ENCODE measurements at regions not wholly inside any gene's neighbourhood (a gene's known extent, or its start where the extent isn't known, plus 50 kb on each side); places are given as distances from the start of the nearest gene placed in this dataset. TPM values are rescaled to one million over a fixed set of nuclear protein-coding genes. Genes with fewer than 3 reads are reported as not detected.

DNA sequence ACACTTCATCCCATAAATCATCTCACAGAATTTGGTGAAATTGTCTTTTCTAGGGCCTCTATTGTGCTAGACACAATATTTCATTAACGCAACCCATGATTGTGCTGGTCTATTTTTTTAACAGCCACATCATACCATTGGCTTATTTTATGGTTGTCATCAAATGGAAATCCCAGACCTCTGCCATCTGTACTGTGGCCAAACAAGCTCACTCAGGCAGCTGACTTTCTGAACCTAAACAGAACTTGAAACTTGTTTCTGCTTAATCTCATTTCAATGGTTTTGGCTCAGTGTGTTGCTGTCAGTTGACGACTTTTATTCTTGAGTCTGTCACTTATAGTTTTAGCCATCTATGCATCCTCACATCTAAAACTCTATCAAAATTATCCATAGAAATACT, 111.8 kb downstream of the HAO1 start:
- intact Hi-C loops (cut with DNase I): no loop called here
- no peak for DNase-seq (ENCODE audit: low spot score)
- no peak overlapping the region for H3K27ac ChIP-seq
- H3K36me3 ChIP-seq: no peaks in the 10 kb centered on the region
- H3K4me3 ChIP-seq: no peak overlapping the region
- TF ChIP-seq CTCF (IDR thresholded peaks at IDR 0.05): no peak
- TF ChIP-seq POLR2AphosphoS5 (IDR thresholded peaks at IDR 0.05): no peak
- TF ChIP-seq POLR2A (IDR thresholded peaks at IDR 0.05): no peak
- H3K27me3 ChIP-seq (replicated peaks; ENCODE audit: insufficient read depth): no peaks in the 10 kb centered on the region
- no peaks in the 10 kb centered on the region for H3K9me3 ChIP-seq
- WGBS: 30% methylated on average over 2 of the region's 2 CpGs
- no peaks in the 10 kb centered on the region for H3K4me1 ChIP-seq (replicated peaks)

DNA sequence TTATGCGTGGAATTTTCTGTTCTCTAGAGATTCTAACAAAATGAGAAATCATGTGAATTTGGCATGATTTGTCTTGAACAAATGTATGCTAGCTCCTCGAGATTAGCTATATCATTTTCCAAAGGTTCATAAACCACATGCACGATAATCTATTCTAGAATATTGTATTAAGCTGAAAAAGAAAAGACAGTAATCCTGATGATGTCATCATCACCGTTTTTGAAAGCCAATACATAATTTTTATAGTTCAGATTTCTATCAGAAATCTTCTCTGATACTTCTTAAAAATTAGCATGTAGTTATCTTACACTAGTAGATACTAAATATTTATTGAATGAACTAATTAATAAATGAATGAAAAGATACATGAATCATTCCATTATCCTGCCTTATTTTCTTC, 111.2 kb downstream of the HAO1 start:
- Histone ChIP-seq H3K4me3 (no peak overlapping the region), H3K9me3 (no peaks in the 10 kb centered on the region), H3K27ac (no peak overlapping the region), H3K27me3 (replicated peaks; ENCODE audit: insufficient read depth) (no peaks in the 10 kb centered on the region), H3K4me1 (replicated peaks) (no peaks in the 10 kb centered on the region), H3K36me3 (no peaks in the 10 kb centered on the region)
- 82% methylated on average over 4 of the region's 4 CpGs for WGBS
- intact Hi-C loops (cut with DNase I): no loop called here
- TF ChIP-seq CTCF (IDR thresholded peaks at IDR 0.05) (no peak), POLR2A (IDR thresholded peaks at IDR 0.05) (no peak), POLR2AphosphoS5 (IDR thresholded peaks at IDR 0.05) (no peak)
- no peak for DNase-seq (ENCODE audit: low spot score)

GRCh38 chr20:7829776-7830175, 110.5 kb downstream of the HAO1 start:
- no peak for DNase-seq (ENCODE audit: low spot score)
- Histone ChIP-seq H3K4me1 (replicated peaks) (no peaks in the 10 kb centered on the region), H3K27me3 (replicated peaks; ENCODE audit: insufficient read depth) (no peaks in the 10 kb centered on the region), H3K4me3 (no peak overlapping the region), H3K36me3 (no peaks in the 10 kb centered on the region), H3K9me3 (no peaks in the 10 kb centered on the region), H3K27ac (no peak overlapping the region)
- TF ChIP-seq POLR2A (IDR thresholded peaks at IDR 0.05): no peak
- no peak for TF ChIP-seq POLR2AphosphoS5 (IDR thresholded peaks at IDR 0.05)
- no peak for TF ChIP-seq CTCF (IDR thresholded peaks at IDR 0.05)
- intact Hi-C loops (cut with DNase I): no loop called here

Small RNA genes lying in the stretch of these regions (microRNA-seq; reads per million reads assigned to microRNA genes)
- not detected for gene MIR8062

Small RNA genes lying in the stretch of these regions (small RNA-seq; reads per million reads assigned to genes)
- gene MIR8062 (0 reads per million in 2 donors), gene RN7SL547P (0 reads per million in 2 donors)
